ENCODE measurements at regions not wholly inside any gene's neighbourhood (a gene's known extent, or its start where the extent isn't known, plus 50 kb on each side); places are given as distances from the start of the nearest gene placed in this dataset.
"Not testable (repeated sequence)": the region's sequence is repeated elsewhere in the genome, so short reads cannot be mapped to it uniquely, and the experiment has no call there.

- no peak for DNase-seq (ENCODE audit: low read depth)
Observed at GRCh38 chr22:26806445-26807175, 149.2 kb downstream of the MIAT start.

- no peak for DNase-seq (ENCODE audit: low read depth)
Observed at GRCh38 chr22:26811647-26811992, 154.2 kb downstream of the MIAT start.

- no peak for DNase-seq (ENCODE audit: low read depth)
Observed at GRCh38 chr22:26812731-26813130, 155.3 kb downstream of the MIAT start.

GRCh38 chr22:26816726-26817125, 159.3 kb downstream of the MIAT start:
- no peak for DNase-seq (ENCODE audit: low read depth)

GRCh38 chr22:26817926-26818325, 160.5 kb downstream of the MIAT start:
- no peak for DNase-seq (ENCODE audit: low read depth)

- DNase-seq (ENCODE audit: low read depth), result no peak
Observed at GRCh38 chr22:26821854-26822253, 164.5 kb downstream of the MIAT start.

GRCh38 chr22:26822313-26822712, 164.9 kb downstream of the MIAT start:
- no peak for DNase-seq (ENCODE audit: low read depth)

GRCh38 chr22:26823966-26824365, 166.6 kb downstream of the MIAT start:
- DNase-seq (ENCODE audit: low read depth), result no peak

GRCh38 chr22:26825960-26826935, 168.9 kb downstream of the MIAT start:
- no peak for DNase-seq (ENCODE audit: low read depth)

- DNase-seq (ENCODE audit: low read depth), result no peak
Observed at GRCh38 chr22:26827611-26828010, 170.2 kb downstream of the MIAT start.

- DNase-seq (ENCODE audit: low read depth), result no peak
Observed at GRCh38 chr22:26828311-26828710, 170.9 kb downstream of the MIAT start.

- DNase-seq (ENCODE audit: low read depth), result no peak
Observed at GRCh38 chr22:26830837-26831236, 173.4 kb downstream of the MIAT start.

- DNase-seq (ENCODE audit: low read depth), result no peak
Observed at GRCh38 chr22:26835023-26835422, 177.6 kb downstream of the MIAT start.

GRCh38 chr22:26835929-26836528, 178.6 kb downstream of the MIAT start:
- peak; percentile 1 for DNase-seq (ENCODE audit: low read depth)

GRCh38 chr22:26837784-26838470, 180.5 kb downstream of the MIAT start:
- DNase-seq (ENCODE audit: low read depth), result no peak

GRCh38 chr22:26838471-26838825, 181.1 kb downstream of the MIAT start:
- DNase-seq (ENCODE audit: low read depth), result no peak

GRCh38 chr22:26839216-26839615, 181.8 kb downstream of the MIAT start:
- DNase-seq (ENCODE audit: low read depth), result no peak

GRCh38 chr22:26840770-26841169, 183.4 kb downstream of the MIAT start:
- not testable (repeated sequence) for DNase-seq (ENCODE audit: low read depth)

GRCh38 chr22:26842103-26842502, 184.7 kb downstream of the MIAT start:
- DNase-seq (ENCODE audit: low read depth), result no peak

GRCh38 chr22:26845021-26845743, 187.8 kb downstream of the MIAT start:
- DNase-seq (ENCODE audit: low read depth), result no peak

GRCh38 chr22:26846076-26846475, 188.7 kb downstream of the MIAT start:
- DNase-seq (ENCODE audit: low read depth), result no peak

- DNase-seq (ENCODE audit: low read depth), result no peak
Observed at GRCh38 chr22:26846645-26847044, 189.3 kb downstream of the MIAT start.
